PC-3 (cell line): ENCODE measurements at regions not wholly inside any gene's neighbourhood (a gene's known extent, or its start where the extent isn't known, plus 50 kb on each side); places are given as distances from the start of the nearest gene placed in this dataset.

Experiments used
- EZH2 ChIP-seq: fragments of 300-600 bp; sonication (generic); IDR thresholded peaks from one replicate; pipeline ENCODE4 v1.6.1; 2017; ENCODE audit warnings: antibody characterized with exemption, mild to moderate bottlenecking, low read length; ENCODE audit not compliant: unreplicated experiment
- EZH2phosphoT487 ChIP-seq: fragments of 300-600 bp; sonication (generic); IDR thresholded peaks from 2 replicates; pipeline ENCODE4 v1.6.1; 2018; ENCODE audit warnings: mild to moderate bottlenecking, antibody characterized with exemption, low read length, borderline replicate concordance
- TF ChIP-seq, protein P1 (sequence below): fragments of 300-600 bp; sonication (generic); conservative IDR thresholded peaks from 2 replicates; pipeline ENCODE4 v1.5.1; 2017; ENCODE audit warnings: antibody characterized with exemption, low read depth, mild to moderate bottlenecking, low read length

DNA sequence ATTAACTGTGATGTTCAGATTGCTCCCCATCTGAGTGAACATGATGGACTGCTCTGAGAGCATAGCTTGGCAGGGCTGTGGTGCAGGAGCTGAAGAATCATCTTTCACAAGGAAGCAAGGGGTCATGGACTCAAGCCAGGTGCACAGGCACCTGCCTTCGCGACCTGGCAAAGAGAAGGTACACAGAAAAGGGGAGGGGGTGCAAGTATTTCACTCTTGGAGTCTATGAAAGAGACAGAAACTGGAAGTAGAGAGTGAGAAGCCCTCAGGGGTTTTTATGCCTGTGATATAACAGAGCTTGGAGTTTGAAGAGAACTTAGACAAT is 232.6 kb upstream of the PLXNA2 start:
- no peak for TF ChIP-seq EZH2phosphoT487
- TF ChIP-seq, protein P1, sequence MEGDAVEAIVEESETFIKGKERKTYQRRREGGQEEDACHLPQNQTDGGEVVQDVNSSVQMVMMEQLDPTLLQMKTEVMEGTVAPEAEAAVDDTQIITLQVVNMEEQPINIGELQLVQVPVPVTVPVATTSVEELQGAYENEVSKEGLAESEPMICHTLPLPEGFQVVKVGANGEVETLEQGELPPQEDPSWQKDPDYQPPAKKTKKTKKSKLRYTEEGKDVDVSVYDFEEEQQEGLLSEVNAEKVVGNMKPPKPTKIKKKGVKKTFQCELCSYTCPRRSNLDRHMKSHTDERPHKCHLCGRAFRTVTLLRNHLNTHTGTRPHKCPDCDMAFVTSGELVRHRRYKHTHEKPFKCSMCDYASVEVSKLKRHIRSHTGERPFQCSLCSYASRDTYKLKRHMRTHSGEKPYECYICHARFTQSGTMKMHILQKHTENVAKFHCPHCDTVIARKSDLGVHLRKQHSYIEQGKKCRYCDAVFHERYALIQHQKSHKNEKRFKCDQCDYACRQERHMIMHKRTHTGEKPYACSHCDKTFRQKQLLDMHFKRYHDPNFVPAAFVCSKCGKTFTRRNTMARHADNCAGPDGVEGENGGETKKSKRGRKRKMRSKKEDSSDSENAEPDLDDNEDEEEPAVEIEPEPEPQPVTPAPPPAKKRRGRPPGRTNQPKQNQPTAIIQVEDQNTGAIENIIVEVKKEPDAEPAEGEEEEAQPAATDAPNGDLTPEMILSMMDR = no peak
- no peak for TF ChIP-seq EZH2
